GF-D8 (cell line): ENCODE measurements at regions not wholly inside any gene's neighbourhood (a gene's known extent, or its start where the extent isn't known, plus 50 kb on each side); places are given as distances from the start of the nearest gene placed in this dataset.

Source experiments
- DNase-seq: peaks from one replicate; lab custom pipeline; 2025; lab: John Stamatoyannopoulos, UW

DNA sequence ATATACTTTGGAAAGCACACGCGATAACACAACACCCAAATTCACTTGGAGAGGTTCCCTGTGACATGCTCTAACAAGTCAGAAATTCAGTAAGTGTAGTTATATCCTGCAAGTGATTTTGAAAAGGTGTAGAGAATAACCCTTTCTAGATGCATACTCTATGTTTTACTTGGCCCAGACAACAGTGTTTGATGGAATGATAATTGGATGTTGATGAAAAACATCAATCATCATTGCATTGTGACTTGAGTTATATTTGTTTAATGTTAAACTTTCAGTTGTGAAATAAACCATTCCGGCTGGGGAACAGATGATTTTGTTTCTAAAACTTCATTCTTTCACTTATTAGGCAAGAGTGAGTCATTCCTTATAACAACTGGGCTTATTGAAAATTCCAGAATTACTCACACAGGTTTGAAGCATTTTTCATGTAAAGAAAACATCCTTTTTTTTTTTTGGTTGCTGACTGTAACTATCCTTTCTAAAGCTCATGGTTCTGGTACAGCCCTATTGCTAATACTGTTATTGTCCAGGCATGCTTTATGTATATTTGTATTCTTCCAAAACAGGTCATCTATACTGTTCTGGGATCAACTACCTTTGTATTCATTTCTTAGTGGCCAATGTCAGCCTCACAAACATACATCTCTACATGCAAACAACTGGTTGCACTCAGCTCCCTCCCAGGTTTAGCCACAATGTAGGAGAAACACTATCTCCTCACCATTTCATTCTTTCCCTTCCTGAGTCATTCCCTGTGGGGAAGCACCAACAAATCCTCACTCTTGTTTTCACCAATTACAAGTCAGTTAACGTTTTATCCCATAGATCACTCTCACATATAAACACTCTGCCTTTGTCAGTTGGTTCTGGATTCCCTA, 121.2 kb upstream of the LRIG3 start:
- no peak for DNase-seq

DNA sequence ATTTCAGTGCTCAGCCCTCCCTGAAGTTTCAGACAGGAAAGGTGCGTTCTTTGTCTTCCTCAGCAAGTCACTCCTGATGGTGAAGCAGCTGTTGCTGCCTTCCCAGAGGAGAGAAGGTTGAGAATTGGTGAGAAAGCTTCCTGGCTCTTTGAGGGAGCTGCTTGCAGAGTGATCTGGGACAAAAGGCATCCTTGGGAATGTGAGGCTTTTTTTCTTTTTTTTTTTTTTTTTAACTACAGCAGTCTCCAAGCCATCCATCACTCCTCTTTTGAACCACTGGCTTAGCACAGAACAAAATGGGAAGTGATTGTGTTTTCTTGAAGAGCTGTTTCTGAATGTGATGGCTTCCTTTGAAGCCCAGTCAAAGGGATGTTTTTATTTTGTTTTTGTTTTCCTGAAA, 120.4 kb upstream of the LRIG3 start:
- no peak for DNase-seq

GRCh38 chr12:59040043-59040442, 119.7 kb upstream of the LRIG3 start:
- no peak for DNase-seq

- no peak for DNase-seq
Observed at GRCh38 chr12:59039005-59039404, 118.7 kb upstream of the LRIG3 start.

DNA sequence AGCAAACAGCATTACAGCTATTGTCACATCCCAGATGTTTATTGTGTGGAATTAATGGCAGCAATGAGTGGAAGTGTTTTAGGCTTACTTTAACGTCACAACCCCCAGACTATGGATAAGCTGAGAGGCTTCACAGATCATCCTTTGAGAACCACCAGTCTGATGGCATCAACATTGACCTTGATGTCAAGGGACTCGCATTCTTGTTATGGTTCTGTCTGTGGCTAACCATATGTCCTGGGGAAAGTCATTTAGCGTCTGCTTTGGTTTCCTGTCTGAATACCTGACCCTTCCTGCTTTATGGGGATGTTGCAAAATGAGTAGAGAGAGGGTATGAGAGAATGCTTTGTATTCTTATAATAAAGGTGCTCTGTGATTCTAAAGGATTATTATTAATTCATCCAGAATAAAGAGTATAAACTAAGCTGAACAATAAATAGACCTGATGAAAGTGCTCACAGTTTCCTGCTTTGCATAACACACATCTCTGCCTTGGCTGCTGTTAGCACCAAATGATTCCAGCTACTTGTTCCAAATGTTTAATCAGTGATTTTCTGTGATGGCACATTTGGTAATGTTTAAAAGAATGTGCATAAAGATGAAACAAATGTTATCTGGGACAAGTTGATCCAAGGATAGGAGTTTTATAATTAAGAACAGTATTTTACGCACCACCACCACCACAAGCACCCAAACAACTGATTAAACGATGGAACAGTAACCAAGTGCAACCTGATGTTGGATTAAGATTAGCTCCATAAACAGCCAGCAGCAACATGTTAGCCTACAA, 116.9 kb upstream of the LRIG3 start:
- DNase-seq: no peak

DNA sequence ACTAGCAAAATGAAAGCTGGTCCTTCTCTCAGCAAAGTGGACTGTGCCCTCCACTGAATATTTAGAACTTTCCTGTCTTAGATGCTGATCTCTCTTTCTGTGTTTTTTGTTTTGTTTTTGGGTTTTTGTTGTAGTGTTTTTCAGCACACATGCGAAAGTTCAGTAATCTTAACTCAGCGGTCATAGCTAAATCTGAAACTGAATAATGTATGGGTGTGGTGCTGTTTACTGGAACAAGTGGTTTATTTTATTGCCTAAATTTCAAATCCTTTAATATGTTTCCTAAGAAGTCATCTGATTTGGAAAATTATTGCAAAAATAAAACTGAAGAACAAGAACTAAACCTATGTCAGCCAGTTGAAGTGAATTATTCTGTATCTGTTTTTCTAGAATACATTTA, 116.0 kb upstream of the LRIG3 start:
- no peak for DNase-seq

- no peak for DNase-seq
Observed at GRCh38 chr12:59031313-59031712, 111.0 kb upstream of the LRIG3 start.

GRCh38 chr12:59030415-59030814, 110.1 kb upstream of the LRIG3 start:
- no peak for DNase-seq

DNA sequence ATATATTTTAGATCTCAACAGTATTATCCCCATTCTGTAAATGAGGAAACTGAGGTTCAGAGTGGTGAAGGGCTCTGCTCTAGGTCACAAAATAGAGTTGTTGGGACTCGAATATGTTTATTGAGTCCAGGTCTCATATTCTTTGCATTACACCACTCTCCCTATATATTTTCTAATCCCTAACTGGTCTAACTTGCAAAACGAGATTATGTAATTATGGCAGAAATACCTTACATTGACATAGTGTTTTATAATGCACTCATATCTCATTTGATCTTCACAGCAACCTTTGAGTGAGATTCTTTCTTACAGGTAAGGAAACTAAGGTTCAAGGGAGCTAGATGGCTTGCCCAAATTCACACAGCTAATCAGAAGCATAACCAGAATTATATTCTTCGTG, 106.9 kb upstream of the LRIG3 start:
- no peak for DNase-seq

DNA sequence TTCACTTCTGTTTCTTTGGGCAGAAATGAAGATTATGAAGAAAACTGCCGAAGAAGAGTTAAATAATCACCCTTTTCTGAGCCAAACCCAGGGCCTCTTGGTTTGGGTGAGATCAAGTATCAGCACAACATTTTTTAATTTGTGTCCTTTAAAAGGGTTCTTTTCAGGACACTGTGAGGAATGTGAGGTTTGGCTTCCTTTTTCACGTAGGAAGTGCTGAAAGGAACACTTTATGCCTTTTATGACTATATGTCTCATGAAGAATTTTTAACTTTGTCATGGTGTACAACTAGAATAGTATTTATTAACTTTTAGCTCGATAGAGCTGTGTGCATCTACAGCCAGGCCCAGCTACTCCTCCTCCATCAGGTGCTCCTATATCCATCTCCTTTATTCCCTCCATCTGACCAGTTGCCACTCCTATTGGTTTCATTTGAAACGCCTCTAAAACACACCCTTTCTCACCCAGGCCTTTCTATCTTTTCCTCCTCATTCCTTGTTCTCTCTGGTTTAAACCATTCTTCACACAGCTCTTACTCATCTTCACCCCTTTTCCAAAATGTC, 103.6 kb upstream of the LRIG3 start:
- DNase-seq: no peak

- no peak for DNase-seq
Observed at GRCh38 chr12:59020073-59020946, 100.0 kb upstream of the LRIG3 start.

DNA sequence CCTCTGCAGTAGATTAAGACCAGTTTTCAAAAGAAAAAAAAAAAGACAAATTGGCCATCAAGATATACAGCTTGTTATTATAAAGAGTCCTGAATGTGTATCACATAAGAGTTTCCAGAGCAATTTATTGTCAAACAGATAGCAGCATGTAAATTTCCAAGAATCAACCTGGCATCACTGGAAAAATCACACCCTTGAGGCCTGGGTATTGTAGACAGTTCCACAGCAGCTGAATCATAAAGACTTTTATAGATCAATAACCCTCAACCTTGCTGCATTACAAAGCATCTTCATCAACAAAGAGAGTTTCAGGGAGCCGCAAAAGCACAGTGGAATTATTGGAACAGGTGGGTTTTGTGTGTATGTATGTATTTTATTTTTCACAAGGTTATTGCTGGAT, 94.6 kb upstream of the LRIG3 start:
- no peak for DNase-seq

DNA sequence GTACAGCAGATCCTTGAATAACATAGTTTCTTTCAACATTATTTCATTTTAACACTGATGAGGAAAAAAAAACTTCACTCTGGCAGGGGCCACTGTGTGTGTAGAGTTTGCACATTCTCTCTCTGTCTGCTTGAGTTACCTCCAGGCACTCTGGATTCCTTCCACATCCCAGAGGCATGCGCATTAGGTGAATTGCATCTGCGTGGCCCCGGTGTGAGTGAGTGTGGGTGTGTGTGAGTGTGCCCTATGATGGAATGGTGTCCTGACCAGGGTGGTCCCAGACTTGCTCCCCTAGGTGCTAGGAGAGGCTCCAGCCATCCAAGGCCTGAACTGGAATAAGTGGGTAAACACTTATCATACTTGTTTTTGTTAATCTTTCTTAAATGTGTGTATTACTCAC, 90.6 kb upstream of the LRIG3 start:
- no peak for DNase-seq

DNA sequence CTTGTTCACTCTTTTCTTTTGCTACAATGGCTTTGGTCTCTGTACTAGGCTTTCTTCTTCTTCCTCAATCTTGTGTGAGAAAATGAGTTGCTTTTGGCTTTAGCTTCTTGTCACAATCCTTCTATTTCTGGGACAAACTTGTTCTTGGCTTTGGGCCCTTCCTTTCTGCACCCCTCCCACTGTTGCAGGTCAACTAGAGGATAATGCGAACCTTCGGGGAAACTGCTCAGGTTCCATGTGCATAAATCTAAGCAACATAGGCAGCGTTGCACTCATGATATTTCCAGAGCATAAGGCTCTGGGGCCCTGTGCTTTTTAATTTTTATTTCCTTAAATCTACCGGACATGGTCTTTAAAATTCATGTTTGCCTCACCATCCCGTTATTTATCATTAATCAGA, 89.8 kb upstream of the LRIG3 start:
- no peak for DNase-seq

DNA sequence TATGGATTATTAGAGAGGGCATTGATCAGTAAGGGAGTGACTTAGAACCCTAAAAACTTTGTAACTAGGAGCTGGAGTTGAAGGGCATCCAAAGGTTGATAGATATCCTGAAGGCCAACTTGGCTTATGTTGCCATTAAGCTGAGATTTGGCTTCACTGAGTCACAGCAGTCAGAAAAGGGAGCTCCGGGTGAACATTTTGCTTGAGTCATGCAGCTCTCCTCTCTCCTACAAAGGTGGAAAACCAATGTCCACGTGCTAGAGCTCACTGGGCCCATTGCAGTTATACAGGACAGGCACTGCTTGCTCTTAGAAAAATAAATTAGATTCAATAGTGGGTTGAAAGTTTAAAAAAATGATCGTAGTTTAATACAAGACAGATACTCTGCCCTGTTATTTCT, 87.3 kb upstream of the LRIG3 start:
- no peak for DNase-seq

- no peak for DNase-seq
Observed at GRCh38 chr12:59005193-59005955, 85.1 kb upstream of the LRIG3 start.

DNA sequence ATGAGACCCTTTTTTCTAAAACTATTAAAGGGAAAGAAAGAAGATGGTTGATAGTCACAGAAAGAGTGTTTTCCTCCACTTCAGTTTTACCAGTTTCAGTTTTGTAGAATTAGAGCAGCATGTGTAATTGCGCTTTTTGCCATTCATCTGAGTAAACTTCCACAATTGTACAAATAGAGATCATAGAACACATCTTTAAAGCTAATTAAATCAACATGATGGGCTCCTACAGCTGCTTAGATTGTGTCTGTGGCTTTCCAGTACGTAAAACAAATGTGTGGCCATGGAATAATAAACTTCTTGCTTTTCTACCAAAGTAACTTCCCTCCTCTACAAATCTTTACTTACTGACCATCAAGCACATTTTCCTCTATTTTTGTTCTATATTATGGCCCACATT, 84.2 kb upstream of the LRIG3 start:
- no peak for DNase-seq

DNA sequence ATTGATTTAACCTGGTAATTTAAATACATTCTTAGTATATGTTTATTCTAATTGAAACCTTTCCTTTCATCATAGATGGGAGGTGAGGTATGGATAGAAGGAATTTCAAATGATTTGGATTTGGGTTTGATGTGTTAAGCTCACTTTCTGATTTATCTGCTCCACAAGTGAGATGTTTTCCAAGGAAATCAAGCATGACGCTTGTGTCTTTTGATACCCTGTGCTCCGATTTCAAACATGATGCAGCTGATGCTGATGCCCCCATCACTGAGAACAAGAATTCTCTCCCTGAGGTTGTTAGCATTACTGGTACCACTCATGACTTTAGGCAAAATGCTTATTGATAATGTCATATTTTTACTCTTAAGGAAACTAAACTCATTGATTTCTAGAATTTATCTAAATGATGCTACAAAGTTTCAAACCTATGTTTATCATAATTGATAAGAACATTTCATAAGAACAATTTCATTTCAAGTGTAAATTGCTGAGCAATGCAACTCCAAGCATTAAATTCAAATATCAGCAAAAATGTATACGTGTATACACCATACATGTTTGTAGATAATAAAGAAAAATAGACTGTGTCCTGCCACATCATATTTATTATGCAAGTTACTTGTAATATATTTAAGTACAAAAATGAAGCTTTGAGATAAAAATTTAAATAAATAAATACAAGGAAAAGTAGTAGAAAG, 75.5 kb upstream of the LRIG3 start:
- no peak for DNase-seq

- no peak for DNase-seq
Observed at GRCh38 chr12:58988643-58989344, 68.5 kb upstream of the LRIG3 start.

DNA sequence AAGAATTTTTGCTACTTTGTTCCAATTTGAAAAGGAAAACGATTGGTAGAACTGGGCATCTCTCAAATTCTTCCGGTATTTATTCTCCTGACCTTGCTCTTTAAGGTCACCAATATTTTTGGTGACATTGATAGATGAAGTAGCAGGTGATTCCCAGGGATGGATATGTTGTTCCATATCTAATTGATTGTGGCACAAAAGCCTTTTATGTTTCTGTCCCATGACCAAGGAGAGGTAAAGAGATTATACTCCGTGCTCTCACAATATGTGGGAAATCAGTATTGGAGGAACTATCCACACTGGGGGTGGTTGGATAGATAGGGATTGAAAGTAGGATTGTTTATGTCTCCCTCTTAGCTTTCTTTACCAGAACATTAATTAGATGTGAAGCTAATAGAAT, 61.7 kb upstream of the LRIG3 start:
- no peak for DNase-seq
